HepG2 (cell line): ENCODE measurements at regions not wholly inside any gene's neighbourhood (a gene's known extent, or its start where the extent isn't known, plus 50 kb on each side); places are given as distances from the start of the nearest gene placed in this dataset.

ENCODE experiments used
- CAMTA2 ChIP-seq: sonication (generic); formaldehyde crosslinking; IDR thresholded peaks from 2 replicates; pipeline ENCODE4 v1.4.0; 2020; ENCODE audit warnings: mild to moderate bottlenecking, missing genetic modification reagents, borderline replicate concordance
- ESRRA ChIP-seq: sonication (generic); formaldehyde crosslinking; IDR thresholded peaks from 2 replicates; pipeline ENCODE4 v1.5.1; 2020; ENCODE audit warnings: mild to moderate bottlenecking, low read depth, missing genetic modification reagents
- FLYWCH1 ChIP-seq: sonication (generic); formaldehyde crosslinking; IDR thresholded peaks from 2 replicates; pipeline ENCODE4 v1.8.1; 2023; ENCODE audit warnings: mild to moderate bottlenecking, missing genetic modification reagents
- FOXO1 ChIP-seq: sonication (generic); formaldehyde crosslinking; IDR thresholded peaks from 2 replicates; pipeline ENCODE4 v1.4.0; 2020; ENCODE audit warnings: missing genetic modification reagents
- HNF4A ChIP-seq: sonication (generic); formaldehyde crosslinking; IDR thresholded peaks from 2 replicates; pipeline ENCODE4 v1.4.0; 2020; ENCODE audit warnings: missing genetic modification reagents
- NR2F1 ChIP-seq, 2 experiments: fragments of 450-650 bp in 1 of 2; formaldehyde crosslinking in 1 of 2; IDR thresholded peaks; 2 replicates each; pipeline versions ENCODE4 v1.5.0 to v1.6.1; 2016 to 2020; ENCODE audit warnings: mild to moderate bottlenecking in 1 of 2, missing compliant biosample characterization in 1 of 2, missing genetic modification reagents in 1 of 2, moderate library complexity in 1 of 2
- RARA ChIP-seq: IDR thresholded peaks from 2 replicates; pipeline ENCODE4 v1.6.1; 2016; ENCODE audit warnings: missing genetic modification reagents, missing compliant biosample characterization
- SOX6 ChIP-seq, 2 experiments: fragments of 450-650 bp in 1 of 2; sonication (generic) in 1 of 2; formaldehyde crosslinking in 1 of 2; IDR thresholded peaks; 2 replicates each; pipeline versions ENCODE4 v1.4.0 to v1.6.1; 2017 to 2020; ENCODE audit warnings: antibody characterized with exemption in 1 of 2, mild to moderate bottlenecking in 1 of 2, missing genetic modification reagents in 1 of 2
- XRCC5 ChIP-seq: fragments of 200-400 bp; formaldehyde crosslinking; optimal IDR thresholded peaks from 2 replicates; pipeline ENCODE3; 2017; ENCODE audit warnings: mild to moderate bottlenecking, low read length
- ZBTB7A ChIP-seq: sonication (generic); formaldehyde crosslinking; IDR thresholded peaks from 2 replicates; pipeline ENCODE4 v1.8.0; 2022; ENCODE audit warnings: mild to moderate bottlenecking, missing genetic modification reagents
- ZEB1 ChIP-seq: IDR thresholded peaks from 2 replicates; pipeline ENCODE4 v1.6.1; 2012; ENCODE audit warnings: mild to moderate bottlenecking, low read depth, inconsistent platforms; ENCODE audit not compliant: insufficient replicate concordance
- ZNF501 ChIP-seq: sonication (generic); formaldehyde crosslinking; IDR thresholded peaks from 2 replicates; pipeline ENCODE4 v1.5.1; 2020; ENCODE audit warnings: mild to moderate bottlenecking, moderate library complexity, missing genetic modification reagents
- TF ChIP-seq, protein P1 (sequence below): sonication (generic); formaldehyde crosslinking; IDR thresholded peaks from 2 replicates; pipeline ENCODE4 v1.4.0; 2020; ENCODE audit warnings: missing genetic modification reagents
- TF ChIP-seq, protein P2 (sequence below): sonication (generic); formaldehyde crosslinking; IDR thresholded peaks from 2 replicates; pipeline ENCODE4 v1.5.1; 2020; ENCODE audit warnings: mild to moderate bottlenecking, missing genetic modification reagents, borderline replicate concordance
- TF ChIP-seq, protein P3 (sequence below): sonication (generic); formaldehyde crosslinking; IDR thresholded peaks from 2 replicates; pipeline ENCODE4 v1.4.0; 2020; ENCODE audit warnings: mild to moderate bottlenecking, missing genetic modification reagents, borderline replicate concordance

DNA sequence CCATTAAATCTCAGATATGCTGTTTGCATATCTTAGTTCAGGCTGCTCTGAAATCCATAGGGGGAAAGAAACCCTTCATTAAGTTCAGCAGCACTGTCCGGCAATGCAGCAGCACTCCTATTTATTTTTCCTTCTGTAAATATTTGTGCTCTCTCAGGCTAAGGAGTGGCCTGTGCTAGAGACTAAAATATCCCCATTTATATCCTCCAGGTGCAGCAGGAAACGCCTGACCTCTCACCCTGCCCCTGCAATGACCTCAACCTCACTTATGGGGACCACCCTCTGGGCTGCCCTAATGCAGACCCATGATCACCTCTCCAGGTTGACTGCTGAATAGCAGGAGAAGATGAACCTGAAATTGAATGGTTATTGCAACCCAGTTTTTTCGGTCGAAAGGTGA lies 165.0 kb upstream of the ELAC2 start (continued):
- TF ChIP-seq, protein P1, sequence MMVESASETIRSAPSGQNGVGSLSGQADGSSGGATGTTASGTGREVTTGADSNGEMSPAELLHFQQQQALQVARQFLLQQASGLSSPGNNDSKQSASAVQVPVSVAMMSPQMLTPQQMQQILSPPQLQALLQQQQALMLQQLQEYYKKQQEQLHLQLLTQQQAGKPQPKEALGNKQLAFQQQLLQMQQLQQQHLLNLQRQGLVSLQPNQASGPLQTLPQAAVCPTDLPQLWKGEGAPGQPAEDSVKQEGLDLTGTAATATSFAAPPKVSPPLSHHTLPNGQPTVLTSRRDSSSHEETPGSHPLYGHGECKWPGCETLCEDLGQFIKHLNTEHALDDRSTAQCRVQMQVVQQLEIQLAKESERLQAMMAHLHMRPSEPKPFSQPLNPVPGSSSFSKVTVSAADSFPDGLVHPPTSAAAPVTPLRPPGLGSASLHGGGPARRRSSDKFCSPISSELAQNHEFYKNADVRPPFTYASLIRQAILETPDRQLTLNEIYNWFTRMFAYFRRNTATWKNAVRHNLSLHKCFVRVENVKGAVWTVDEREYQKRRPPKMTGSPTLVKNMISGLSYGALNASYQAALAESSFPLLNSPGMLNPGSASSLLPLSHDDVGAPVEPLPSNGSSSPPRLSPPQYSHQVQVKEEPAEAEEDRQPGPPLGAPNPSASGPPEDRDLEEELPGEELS, result peak; percentile 66
- TF ChIP-seq NR2F1 (CRISPR knock-in tag; IDR thresholded peaks at IDR 0.05), result peak in 1 of 2 experiments; percentile 59; a peak in 1 of 4 replicates
- no peak for TF ChIP-seq FOXO1
- 0 out of 2 replicates have a peak, but pooled peaks have one; percentile 25 for TF ChIP-seq ZBTB7A
- TF ChIP-seq, protein P2, sequence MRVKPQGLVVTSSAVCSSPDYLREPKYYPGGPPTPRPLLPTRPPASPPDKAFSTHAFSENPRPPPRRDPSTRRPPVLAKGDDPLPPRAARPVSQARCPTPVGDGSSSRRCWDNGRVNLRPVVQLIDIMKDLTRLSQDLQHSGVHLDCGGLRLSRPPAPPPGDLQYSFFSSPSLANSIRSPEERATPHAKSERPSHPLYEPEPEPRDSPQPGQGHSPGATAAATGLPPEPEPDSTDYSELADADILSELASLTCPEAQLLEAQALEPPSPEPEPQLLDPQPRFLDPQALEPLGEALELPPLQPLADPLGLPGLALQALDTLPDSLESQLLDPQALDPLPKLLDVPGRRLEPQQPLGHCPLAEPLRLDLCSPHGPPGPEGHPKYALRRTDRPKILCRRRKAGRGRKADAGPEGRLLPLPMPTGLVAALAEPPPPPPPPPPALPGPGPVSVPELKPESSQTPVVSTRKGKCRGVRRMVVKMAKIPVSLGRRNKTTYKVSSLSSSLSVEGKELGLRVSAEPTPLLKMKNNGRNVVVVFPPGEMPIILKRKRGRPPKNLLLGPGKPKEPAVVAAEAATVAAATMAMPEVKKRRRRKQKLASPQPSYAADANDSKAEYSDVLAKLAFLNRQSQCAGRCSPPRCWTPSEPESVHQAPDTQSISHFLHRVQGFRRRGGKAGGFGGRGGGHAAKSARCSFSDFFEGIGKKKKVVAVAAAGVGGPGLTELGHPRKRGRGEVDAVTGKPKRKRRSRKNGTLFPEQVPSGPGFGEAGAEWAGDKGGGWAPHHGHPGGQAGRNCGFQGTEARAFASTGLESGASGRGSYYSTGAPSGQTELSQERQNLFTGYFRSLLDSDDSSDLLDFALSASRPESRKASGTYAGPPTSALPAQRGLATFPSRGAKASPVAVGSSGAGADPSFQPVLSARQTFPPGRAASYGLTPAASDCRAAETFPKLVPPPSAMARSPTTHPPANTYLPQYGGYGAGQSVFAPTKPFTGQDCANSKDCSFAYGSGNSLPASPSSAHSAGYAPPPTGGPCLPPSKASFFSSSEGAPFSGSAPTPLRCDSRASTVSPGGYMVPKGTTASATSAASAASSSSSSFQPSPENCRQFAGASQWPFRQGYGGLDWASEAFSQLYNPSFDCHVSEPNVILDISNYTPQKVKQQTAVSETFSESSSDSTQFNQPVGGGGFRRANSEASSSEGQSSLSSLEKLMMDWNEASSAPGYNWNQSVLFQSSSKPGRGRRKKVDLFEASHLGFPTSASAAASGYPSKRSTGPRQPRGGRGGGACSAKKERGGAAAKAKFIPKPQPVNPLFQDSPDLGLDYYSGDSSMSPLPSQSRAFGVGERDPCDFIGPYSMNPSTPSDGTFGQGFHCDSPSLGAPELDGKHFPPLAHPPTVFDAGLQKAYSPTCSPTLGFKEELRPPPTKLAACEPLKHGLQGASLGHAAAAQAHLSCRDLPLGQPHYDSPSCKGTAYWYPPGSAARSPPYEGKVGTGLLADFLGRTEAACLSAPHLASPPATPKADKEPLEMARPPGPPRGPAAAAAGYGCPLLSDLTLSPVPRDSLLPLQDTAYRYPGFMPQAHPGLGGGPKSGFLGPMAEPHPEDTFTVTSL, result peak; percentile 84; the same call in 1 of the 2 replicates
- no peak for TF ChIP-seq CAMTA2 (CRISPR knock-in tag)
- TF ChIP-seq, protein P3, sequence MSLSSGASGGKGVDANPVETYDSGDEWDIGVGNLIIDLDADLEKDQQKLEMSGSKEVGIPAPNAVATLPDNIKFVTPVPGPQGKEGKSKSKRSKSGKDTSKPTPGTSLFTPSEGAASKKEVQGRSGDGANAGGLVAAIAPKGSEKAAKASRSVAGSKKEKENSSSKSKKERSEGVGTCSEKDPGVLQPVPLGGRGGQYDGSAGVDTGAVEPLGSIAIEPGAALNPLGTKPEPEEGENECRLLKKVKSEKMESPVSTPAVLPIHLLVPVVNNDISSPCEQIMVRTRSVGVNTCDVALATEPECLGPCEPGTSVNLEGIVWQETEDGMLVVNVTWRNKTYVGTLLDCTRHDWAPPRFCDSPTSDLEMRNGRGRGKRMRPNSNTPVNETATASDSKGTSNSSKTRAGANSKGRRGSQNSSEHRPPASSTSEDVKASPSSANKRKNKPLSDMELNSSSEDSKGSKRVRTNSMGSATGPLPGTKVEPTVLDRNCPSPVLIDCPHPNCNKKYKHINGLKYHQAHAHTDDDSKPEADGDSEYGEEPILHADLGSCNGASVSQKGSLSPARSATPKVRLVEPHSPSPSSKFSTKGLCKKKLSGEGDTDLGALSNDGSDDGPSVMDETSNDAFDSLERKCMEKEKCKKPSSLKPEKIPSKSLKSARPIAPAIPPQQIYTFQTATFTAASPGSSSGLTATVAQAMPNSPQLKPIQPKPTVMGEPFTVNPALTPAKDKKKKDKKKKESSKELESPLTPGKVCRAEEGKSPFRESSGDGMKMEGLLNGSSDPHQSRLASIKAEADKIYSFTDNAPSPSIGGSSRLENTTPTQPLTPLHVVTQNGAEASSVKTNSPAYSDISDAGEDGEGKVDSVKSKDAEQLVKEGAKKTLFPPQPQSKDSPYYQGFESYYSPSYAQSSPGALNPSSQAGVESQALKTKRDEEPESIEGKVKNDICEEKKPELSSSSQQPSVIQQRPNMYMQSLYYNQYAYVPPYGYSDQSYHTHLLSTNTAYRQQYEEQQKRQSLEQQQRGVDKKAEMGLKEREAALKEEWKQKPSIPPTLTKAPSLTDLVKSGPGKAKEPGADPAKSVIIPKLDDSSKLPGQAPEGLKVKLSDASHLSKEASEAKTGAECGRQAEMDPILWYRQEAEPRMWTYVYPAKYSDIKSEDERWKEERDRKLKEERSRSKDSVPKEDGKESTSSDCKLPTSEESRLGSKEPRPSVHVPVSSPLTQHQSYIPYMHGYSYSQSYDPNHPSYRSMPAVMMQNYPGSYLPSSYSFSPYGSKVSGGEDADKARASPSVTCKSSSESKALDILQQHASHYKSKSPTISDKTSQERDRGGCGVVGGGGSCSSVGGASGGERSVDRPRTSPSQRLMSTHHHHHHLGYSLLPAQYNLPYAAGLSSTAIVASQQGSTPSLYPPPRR (CRISPR knock-in tag), result peak; percentile 30; the same call in 1 of the 2 replicates
- TF ChIP-seq SOX6 (IDR thresholded peaks at IDR 0.05), result no peak
- TF ChIP-seq SOX6 (CRISPR knock-in tag; IDR thresholded peaks at IDR 0.05), result peak; percentile 71
- peak; percentile 30 for TF ChIP-seq XRCC5
- TF ChIP-seq ZEB1, result peak; percentile 38
- peak; percentile 37; the same call in 1 of the 2 replicates for TF ChIP-seq HNF4A (CRISPR knock-in tag)
- TF ChIP-seq FLYWCH1, result no peak
- TF ChIP-seq ZNF501, result 0 out of 2 replicates have a peak, but pooled peaks have one; percentile 16
- peak; percentile 90 for TF ChIP-seq RARA
- no peak for TF ChIP-seq ESRRA (CRISPR knock-in tag)
